CD4-positive, alpha-beta T cell treated with Interleukin-12 subunit alpha and Interleukin-12 subunit beta, for 1 hour (primary cell): ENCODE measurements at regions not wholly inside any gene's neighbourhood (a gene's known extent, or its start where the extent isn't known, plus 50 kb on each side); places are given as distances from the start of the nearest gene placed in this dataset.

Source experiments
- DNase-seq: peaks from one replicate; pipeline ENCODE4 v3.0.0-alpha.2; 2020

DNA sequence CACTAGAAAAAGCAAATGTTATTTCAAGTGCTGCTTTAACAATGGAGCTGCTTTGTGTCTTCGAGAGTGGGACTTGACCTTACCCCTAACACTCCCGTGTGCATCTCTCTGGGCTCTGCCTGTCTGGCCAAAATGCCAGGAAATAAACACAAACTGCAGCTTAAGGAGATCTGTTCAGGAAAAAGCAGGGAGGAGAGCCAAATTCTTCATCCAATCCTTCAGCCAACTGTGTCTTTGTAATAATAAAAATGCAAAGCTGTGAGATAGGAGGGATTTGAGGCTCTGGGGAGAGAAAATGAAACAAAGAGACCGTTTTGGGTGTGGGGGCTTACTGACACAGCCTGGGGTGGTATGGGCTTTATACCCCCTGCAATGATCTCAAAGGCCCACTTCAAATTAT lies 85.8 kb upstream of the WSCD2 start:
- DNase-seq = no peak

DNA sequence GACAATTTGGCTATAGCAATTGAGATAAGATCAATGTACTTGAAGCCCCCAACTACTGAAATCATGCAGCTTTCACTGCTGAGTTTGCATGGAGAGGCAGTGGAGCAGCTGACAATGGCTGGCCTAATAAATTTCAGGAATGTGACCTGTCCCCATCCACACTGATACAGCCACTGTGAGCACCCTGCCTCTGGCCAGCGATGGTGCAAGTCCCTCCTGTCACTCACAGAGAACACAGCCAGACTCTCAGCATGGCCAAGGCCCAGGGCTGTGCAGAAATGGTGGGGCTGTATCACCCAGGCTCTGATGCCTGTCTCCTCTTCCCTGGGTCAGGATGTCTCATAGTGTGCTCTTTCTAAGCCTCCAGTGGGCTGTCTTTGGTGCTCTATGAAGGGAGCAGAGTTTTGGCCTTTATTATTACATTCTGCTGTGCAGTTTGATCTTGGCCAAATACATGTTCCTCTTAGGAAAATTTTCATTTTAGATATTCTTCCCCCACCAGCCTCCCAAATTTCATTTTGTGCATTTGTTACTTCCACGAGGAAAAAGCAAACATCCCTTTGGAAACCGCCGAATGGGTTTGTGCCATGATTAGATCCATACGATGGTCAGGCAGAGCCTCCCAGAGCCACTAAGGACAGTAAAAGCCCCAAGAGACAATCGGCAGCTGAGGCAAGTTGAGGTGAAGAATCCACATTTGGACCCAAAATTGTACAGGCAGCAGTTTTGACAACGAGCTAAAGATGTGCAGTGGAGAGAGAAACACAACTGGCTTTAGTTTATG lies 85.1 kb upstream of the WSCD2 start:
- DNase-seq = no peak

DNA sequence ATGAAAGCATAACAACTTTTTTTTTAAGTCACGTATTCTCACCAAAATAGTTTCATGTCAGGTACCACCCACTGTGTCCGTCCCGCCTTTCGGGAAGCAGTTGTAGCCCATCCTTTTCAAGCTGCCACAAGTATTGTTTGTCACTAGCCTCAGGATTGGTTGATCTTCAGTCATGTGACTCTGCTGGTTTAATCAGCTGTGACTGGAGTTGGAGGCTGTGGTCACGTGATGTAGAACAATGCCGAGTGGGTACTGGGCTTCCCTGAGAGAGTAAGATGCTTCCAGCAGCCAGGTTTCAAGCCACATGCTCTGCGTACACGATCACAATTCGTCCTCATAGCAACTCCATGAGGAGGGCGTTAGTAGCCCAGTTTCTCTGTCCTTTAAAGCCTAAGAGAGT lies 83.0 kb upstream of the WSCD2 start:
- no peak for DNase-seq

DNA sequence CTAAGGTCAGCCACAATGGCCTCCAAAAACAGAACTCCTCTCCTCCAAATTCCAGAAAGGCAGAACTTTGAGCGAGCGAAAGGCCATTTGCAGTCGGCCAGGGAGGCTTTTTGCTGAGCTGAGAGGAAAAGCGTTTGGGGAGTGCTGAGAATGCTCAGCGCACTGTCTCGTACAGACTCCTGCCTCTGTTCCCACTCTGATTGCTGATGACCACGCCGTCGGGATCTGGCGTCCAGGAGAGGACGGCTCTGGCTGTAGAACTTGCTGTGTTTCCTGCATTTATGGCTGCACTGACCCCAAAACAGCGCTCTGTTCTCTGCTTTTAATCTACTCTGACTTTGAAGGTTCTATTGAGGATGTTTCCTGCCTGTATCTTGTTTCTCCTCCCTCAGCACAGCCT lies 82.4 kb upstream of the WSCD2 start:
- DNase-seq = no peak

DNA sequence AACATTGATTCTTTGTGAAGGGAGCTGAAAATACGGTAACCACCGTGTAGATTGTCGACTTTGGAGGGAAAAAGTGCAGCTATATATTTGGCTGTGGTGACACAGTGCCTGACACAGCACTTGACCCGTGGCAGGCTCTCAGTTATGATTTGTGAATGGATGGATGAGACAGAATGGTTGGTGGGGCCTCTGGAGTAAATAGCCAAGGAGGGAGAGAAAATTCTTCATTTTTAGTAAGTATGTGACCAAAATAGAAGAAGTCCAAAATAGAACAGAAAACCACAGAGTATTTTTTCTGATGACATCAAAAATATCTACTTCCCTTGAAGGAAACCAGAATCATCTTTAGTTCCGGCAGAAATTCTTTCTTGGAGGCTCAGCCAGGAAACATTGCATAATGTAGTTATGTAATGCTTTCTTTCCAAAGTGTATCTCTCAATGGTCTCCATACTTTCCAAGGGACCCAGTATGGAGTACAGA lies 82.0 kb upstream of the WSCD2 start:
- no peak for DNase-seq

DNA sequence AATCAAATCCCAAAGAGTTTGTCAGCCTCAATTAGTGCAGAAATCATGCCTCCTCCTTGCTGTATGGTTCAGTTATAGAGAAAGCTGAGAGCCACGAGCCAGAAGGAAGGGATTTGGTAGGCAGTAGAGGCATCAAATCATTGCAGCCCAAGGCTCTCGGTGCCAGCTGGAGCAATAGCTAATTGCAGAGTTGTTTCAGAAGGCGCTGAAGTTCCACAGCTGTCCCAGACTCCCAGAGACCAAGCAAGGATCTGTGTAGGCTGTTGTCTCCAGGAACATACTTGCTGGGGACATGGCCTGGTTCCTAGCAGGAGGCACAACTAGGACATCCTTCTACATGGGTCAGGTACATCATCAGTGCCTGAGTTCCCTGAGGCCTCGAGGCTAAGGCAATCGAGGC lies 80.4 kb upstream of the WSCD2 start:
- no peak for DNase-seq

DNA sequence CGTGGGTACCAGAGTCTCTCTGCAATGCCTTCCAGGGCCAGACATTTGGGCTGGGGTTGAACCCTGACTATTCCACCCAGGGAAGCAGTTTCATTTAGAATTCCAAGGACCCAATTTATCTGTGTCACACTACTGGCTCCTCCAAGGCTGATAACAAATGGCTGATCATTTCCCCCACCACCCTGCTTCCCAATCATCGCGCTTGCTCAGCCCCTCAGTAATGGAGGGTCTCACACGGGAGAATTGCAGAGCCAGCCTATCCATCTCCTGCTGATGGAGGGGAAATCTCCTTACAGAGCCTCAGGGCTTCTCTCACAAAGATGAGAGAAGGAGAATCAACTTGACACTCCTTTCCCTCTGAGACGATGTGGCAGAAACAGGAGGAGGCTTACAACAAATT lies 78.4 kb upstream of the WSCD2 start:
- DNase-seq = no peak

DNA sequence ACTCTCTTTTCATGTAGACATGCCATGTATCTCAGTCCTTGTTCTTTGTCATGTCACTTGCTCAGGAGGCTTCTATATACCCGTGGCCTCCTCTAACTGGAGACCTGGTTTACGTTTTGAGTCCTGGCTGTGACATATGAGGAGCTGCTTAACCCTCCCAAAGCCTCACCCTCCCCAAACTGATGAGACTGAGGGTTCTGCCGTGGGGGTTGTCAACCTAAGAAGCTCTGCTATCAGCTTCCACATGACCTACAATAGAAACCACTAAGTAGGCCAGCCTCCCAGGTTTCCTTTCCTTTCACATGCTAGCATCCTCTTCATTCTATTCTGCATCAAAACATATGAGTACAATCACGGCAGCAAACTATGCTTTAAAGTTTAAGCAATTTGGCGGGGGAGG lies 76.8 kb upstream of the WSCD2 start:
- DNase-seq = peak; percentile 24

DNA sequence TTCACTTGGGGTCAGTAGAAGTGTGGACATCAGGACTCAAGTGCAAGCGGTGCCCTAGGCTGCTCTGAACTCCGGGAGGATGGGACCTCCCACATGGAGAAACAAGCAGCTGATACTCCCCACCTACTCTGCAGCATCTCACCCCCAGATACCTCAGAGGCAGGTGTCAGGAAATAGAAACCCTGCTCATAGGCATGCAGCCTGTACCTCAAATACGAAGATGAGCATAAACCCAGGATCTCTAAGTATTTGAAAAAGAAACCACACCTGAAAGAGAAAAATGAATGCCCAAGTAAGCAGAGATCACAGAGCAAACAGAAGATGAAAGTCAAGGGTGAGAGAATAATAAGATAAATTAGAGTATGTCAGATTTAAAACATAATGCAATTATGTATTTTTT lies 75.6 kb upstream of the WSCD2 start:
- no peak for DNase-seq

DNA sequence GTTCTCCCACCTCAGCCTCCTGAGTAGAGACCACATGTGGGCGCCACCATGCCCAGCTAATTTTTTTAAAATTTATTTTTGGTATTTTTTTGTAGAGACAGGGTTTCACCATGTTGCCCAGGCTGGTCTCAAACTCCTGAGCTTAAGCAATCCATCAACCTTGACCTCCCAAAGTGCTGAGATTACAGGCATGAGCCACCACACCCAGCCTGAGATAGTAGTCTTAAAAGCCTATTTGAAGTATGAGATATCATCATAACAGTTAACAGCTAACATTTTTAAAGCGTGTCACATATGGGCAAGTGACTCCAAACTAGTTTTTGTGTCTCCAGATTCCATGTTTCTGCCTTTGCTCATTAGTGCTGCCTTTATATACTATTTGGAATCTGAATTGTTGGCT lies 74.6 kb upstream of the WSCD2 start:
- no peak for DNase-seq

DNA sequence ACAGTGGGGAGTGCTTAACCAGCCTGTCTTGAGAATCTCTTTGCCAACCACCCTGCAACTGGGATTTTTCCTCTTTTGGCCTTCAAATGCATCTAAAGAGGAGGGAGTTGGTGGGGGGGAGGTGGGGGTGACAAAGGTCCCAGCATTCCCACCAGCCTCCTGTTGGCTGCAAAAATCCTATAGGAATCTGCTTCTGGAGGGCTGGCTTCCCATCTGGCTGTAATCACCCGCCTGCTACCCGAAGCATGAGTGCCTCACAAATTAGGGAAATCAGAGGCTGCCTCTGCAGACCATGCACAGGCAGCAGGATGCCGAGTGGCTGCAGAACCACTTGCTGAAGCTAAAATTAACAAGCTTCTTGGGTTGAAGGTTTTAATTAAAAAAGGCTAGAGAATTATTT lies 73.9 kb upstream of the WSCD2 start:
- no peak for DNase-seq

DNA sequence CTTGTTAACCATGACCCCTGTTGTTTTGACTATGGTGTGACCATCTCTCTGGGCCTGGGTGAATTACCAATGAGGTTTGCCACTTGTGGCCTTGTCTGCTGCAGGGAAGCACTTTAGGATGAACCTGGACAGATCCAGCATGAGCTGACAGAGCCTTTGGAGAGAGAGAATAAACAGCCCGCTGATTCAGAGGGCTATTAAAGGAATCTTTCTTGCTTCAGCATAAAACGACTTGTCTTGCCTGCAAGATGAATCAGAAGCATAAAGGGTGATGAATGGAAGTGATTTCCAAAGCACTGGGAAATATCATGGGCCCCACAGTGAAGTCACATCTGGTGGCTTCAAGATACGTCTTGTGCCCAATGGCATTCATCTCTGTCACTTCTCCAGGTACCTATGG lies 69.0 kb upstream of the WSCD2 start:
- DNase-seq = no peak

DNA sequence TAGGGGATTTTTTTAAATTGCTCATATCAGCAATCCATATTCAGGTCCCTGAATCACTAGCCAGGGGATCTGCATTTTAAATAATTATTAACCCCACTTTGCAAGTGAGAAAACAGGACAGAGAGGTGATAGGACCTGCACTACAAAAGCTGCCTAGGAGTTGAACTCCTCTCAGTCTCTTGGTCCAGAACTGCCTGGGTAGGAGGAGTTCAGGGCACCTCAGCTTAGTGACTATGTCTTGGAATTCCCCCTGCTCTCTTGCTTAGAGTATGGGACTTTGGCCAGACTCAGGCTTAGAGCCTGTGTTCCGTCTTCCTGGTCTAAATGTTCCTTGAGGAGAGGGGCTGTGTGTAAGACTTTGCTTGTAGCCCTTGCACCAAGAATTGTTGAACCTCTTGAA lies 68.2 kb upstream of the WSCD2 start:
- no peak for DNase-seq

DNA sequence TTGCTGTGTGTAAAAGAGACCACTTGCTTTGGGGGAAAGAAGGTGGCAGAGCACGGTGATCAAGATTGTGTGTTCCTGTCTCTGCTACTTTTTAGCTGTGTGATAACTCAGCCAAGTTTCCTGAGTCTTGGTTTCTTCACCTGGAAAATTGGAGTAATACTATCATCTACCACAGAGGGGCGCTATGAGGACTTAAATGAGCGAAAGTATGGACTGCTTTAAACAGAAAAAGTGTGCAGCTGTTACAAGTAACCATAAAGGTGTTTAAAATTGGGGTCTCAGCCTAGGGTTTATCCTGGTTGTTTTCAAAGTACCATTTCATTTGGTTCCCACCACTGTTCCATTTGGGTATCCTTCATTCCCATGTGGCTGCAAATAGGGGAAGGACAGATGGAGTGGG lies 65.9 kb upstream of the WSCD2 start:
- DNase-seq = peak; percentile 5

DNA sequence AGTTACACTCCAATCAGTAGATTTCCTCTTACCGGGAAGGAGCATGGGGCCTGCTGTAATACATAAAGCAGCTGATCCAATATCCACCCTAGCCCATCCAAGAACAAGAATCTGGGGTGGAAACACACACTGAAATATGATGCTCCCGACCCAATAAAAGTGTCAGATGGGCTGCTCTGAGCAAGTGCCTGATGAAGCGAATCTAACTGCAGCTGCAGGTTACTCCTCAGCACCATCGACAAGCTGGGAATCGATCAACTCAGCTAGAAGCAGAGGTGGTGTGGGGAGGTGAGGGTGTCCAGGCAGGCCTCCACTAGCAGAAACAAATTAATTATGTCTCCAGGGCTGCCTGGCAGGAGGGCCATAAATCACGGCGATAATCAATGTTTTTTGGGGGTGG lies 64.0 kb upstream of the WSCD2 start:
- no peak for DNase-seq

DNA sequence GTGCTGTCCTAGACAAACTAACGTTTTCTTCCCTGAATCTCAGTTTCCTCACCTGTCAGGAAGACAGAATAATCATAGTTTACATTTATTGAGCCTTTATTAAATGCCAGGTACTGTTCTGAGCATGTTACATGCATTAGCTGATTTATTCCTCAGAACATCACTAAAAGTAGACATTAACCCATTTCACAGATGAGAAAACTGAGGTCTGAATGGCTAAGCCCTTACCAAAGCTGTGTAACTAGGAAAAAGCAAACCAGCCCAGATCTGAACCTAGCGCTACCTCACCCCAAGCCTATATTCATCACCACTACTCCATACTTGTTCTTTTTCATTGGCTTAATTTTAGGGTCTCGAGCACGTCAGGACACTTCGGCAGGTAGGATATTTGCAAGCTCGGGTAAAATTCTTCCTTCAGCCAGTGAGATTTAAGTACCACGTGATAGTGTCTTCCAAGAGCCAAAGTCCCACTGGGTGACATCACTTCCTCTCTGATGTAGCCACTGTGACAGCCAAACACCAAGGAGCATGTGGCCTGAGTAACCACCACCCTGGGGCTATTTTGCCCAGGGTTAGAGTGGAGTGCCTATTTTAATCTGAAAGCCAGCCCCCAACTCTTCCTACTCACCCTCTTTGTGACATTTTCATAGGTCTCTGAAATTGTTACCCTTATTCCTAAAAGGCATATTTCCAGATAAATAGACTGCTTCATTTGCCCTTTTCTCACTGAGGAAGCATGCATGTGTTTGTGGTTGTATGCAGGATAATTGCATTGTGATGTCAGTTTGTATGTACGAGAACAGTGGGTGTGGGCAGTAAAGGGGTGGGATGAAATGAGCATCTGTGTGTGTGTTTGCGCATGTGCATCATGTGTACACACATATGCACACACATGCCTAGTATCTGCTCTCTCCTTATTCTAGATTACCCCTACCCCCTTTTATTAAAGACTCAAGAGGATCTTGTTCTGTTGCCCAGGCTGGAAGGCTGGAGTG lies 62.2 kb upstream of the WSCD2 start:
- DNase-seq = no peak

DNA sequence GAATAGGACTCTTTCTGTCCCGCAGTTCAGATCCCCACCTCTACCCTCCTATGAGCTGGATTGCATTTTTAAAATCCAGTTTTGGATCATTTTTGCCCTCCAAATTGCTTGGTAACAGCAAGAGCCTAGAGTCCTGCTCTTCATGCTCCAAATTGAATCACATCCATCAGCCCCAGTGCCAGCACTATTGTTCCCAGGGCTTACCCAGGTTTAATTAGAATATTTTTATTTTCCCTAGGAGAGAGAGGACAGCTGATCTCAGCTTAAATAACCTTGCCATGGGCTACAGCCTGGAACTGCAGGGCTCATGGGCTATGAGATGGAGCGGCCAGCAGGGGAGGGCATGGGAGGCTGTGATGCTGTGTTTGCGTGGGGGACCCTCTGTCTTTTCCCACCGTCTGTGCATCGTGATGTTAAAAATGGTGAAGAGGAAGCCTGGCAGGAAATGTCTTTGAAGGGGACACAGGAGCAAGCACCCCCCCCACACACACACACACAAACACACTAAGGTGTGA lies 59.4 kb upstream of the WSCD2 start:
- no peak for DNase-seq

DNA sequence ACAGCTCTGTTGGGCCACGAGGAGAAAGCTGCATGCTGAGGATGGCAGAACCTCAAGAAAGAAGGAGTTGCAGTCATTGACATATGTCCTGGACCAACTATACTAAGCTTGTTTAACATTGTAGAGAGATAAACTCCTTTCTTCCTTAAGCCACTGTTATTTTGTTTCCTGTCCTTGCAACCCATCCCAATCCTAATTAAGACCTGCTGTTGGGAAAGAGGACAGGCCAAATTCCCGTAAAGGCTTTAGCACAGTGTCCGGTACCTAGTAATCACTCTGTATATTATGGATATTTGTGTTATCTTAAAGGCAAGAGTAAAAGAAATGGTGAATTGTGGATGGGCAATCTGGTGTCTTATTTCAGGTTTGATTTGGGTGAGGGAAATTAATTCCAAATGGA lies 53.5 kb upstream of the WSCD2 start:
- DNase-seq = no peak

DNA sequence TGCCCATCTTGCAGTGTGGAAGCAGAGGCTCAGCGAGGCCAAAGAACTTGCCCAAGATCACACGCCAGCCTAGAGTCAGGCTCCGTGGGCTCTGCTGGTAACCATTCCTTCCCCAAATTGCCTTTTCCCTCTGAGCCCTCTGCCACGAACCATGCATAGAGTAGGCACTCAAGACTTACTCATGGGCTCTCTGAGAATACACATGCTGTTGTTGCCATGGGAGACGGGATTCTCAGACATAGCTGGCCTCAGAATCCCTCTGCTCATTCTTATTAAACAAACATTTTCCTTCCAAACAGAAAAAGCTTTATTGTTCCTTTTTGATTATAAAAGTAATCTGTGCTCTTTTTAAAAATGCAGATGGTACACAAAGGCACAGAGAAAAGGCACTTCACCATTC lies 52.5 kb upstream of the WSCD2 start:
- DNase-seq = no peak

DNA sequence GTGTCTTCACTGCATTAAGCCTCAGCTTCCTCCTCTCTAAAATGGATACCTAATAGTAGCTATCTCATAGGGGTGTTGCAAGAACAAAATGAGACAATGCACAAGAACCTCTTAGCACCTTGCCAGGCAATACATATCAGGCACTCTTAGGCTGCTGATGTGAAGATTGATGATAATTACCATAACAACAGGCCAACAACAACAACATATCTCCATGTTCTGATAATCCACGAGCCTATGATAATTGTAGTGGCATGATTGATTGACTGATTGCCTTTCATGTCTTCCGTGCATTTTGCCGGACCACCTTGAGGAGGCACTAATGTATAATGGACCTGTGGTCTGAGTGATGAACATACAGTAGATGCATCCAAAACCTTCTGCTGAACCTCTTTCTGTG lies 50.7 kb upstream of the WSCD2 start:
- DNase-seq = no peak
